Peyer's patch (tissue), 4 donors: ENCODE measurements at regions not wholly inside any gene's neighbourhood (a gene's known extent, or its start where the extent isn't known, plus 50 kb on each side); places are given as distances from the start of the nearest gene placed in this dataset.

Experiments
- CTCF ChIP-seq, 6 experiments: fragments of 450-650 bp in 4 of 6; fragments of 200-600 bp in 2 of 6; sonication (generic) in 1 of 6; IDR thresholded peaks; one replicate each; pipeline ENCODE4 v1.5.1; 2017 to 2019; ENCODE audit warnings: antibody characterized with exemption in 6 of 6, mild to moderate bottlenecking in 3 of 6, moderate library complexity in 1 of 6
- POLR2A ChIP-seq, 2 donors: fragments of 450-650 bp; IDR thresholded peaks; one replicate each; pipeline ENCODE4 v1.5.1; 2017; ENCODE audit warnings: antibody characterized with exemption in 2 of 2, mild to moderate bottlenecking in 2 of 2, moderate library complexity in 2 of 2

GRCh38 chr12:74945771-74946198, 263.9 kb downstream of the KCNC2 start:
- no peak for TF ChIP-seq CTCF (IDR thresholded peaks at IDR 0.05)
- TF ChIP-seq POLR2A (IDR thresholded peaks at IDR 0.05), result no peak
